ENCODE measurements at regions not wholly inside any gene's neighbourhood (a gene's known extent, or its start where the extent isn't known, plus 50 kb on each side); places are given as distances from the start of the nearest gene placed in this dataset.

DNA sequence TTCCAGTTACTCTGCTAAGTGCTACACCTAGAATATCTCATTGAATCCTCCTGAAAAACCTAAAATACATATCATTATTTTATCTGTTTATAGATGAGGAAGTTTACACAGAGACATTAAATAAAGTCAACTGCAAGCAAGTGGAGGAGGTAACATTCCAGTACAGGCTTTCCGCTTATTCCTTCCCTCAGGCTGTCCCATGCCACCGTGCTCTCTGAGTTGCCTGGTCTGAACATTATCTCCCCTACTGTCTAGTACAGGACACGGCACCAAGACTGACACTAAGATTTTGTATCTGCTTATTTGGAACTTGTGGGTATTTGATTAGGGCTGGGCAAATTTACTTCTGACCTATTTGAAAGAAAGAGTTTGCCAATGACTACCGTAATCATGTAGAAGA lies 172.4 kb upstream of the STK32A start:
- Histone ChIP-seq H3K4me3 (replicated peaks in 1 of 3; ENCODE audit: insufficient read depth in 1 of 3, low read depth in 1 of 3, low read length in 3 of 3) (no peak overlapping the region), H3K79me2 (ENCODE audit: control insufficient read depth, insufficient read depth, low read length) (no peaks in the 10 kb centered on the region), H3K9me1 (replicated peaks; ENCODE audit: control insufficient read depth, extremely low read depth, insufficient read depth, low read length) (no peaks in the 10 kb centered on the region), H3K27ac (ENCODE audit: insufficient read depth, low read depth, low read length) (no peak overlapping the region), H3K4me2 (ENCODE audit: insufficient read depth, low read length) (no peak overlapping the region), H3K9ac (replicated peaks; ENCODE audit: extremely low read depth, insufficient read depth, low read length) (no peak overlapping the region), H4K20me1 (replicated peaks; ENCODE audit: control insufficient read depth, extremely low read depth, insufficient read depth, low read length) (no peaks in the 10 kb centered on the region), H3K4me1 (ENCODE audit: control insufficient read depth, extremely low read depth, insufficient read depth, low read length) (no peaks in the 10 kb centered on the region), H3K36me3 (ENCODE audit: control insufficient read depth in 2 of 2, extremely low read depth in 1 of 2, insufficient read depth in 2 of 2, low read length in 2 of 2) (no peaks in the 10 kb centered on the region), H3K9me3 (replicated peaks; ENCODE audit: control insufficient read depth, insufficient read depth, low read length) (no peaks in the 10 kb centered on the region), H2AFZ (ENCODE audit: low read depth, low read length) (no peak overlapping the region), H3K27me3 (ENCODE audit: control insufficient read depth in 2 of 2, insufficient read depth in 2 of 2, low read length in 2 of 2) (no peaks in the 10 kb centered on the region)
- TF ChIP-seq GATA2 (IDR thresholded peaks at IDR 0.05; ENCODE audit: insufficient read depth, insufficient read length, low read depth, low read length) (no peak), JUN (IDR thresholded peaks at IDR 0.05; ENCODE audit: borderline replicate concordance, insufficient read depth, insufficient read length, low read depth) (no peak), POLR2A (IDR thresholded peaks at IDR 0.05; ENCODE audit: low read depth, low read length) (no peak), POLR2AphosphoS5 (IDR thresholded peaks at IDR 0.05; ENCODE audit: insufficient read depth, low read depth, low read length) (no peak), FOS (IDR thresholded peaks at IDR 0.05; ENCODE audit: borderline replicate concordance, insufficient read depth, low read length) (no peak), EZH2 (IDR thresholded peaks at IDR 0.05; ENCODE audit: borderline replicate concordance, low read depth, low read length, severe bottlenecking) (no peak), MYC (IDR thresholded peaks at IDR 0.05; ENCODE audit: low read depth, low read length) (no peak)
- TF ChIP-seq, protein P1, sequence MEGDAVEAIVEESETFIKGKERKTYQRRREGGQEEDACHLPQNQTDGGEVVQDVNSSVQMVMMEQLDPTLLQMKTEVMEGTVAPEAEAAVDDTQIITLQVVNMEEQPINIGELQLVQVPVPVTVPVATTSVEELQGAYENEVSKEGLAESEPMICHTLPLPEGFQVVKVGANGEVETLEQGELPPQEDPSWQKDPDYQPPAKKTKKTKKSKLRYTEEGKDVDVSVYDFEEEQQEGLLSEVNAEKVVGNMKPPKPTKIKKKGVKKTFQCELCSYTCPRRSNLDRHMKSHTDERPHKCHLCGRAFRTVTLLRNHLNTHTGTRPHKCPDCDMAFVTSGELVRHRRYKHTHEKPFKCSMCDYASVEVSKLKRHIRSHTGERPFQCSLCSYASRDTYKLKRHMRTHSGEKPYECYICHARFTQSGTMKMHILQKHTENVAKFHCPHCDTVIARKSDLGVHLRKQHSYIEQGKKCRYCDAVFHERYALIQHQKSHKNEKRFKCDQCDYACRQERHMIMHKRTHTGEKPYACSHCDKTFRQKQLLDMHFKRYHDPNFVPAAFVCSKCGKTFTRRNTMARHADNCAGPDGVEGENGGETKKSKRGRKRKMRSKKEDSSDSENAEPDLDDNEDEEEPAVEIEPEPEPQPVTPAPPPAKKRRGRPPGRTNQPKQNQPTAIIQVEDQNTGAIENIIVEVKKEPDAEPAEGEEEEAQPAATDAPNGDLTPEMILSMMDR (IDR thresholded peaks at IDR 0.05; ENCODE audit: extremely low read depth in 1 of 2, insufficient read depth in 1 of 2, low read depth in 1 of 2, low read length in 2 of 2): no peak
- TF ChIP-seq, protein P2, sequence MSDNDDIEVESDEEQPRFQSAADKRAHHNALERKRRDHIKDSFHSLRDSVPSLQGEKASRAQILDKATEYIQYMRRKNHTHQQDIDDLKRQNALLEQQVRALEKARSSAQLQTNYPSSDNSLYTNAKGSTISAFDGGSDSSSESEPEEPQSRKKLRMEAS (IDR thresholded peaks at IDR 0.05; ENCODE audit: insufficient read depth, insufficient read length): no peak
- ChIA-PET CTCF (no interaction called here), POLR2A (no interaction called here)
- FAIRE-seq (no peak), DNase-seq (ENCODE audit: low read depth, low spot score) (no peak)
- no TSS peak for BruUV-seq (replicated peaks)
- intact Hi-C loops (cut with micrococcal nuclease) (no loop called here), dilution Hi-C loops (cut with MboI; ENCODE audit: extremely low pct_ligation_motif_present, low sequenced_read_pairs) (no loop called here)

Data from endothelial cell of umbilical vein (primary cell).